H54 (cell line): ENCODE measurements at regions not wholly inside any gene's neighbourhood (a gene's known extent, or its start where the extent isn't known, plus 50 kb on each side); places are given as distances from the start of the nearest gene placed in this dataset.
"Not testable (repeated sequence)": the region's sequence is repeated elsewhere in the genome, so short reads cannot be mapped to it uniquely, and the experiment has no call there.

Experiments used
- DNase-seq: peaks from one replicate; pipeline ENCODE4 v3.0.0; 2011; ENCODE audit warnings: low spot score, mixed read lengths; ENCODE audit not compliant: insufficient read length
- FAIRE-seq: peaks from 3 replicates; lab custom pipeline; 2011; peaks lifted over from hg19 to GRCh38; lab: Jason Lieb, UNC
- POLR2A ChIP-seq: IDR thresholded peaks from 2 replicates; pipeline ENCODE4 v1.6.1; 2011; ENCODE audit warnings: low read depth, mild to moderate bottlenecking, low read length

- FAIRE-seq, result no peak
- no peak for TF ChIP-seq POLR2A
- DNase-seq, result no peak
These were observed 107.7 kb downstream of the EHF start for GRCh38 chr11:34728609-34729008.

GRCh38 chr11:34727228-34727737 is 106.4 kb downstream of the EHF start:
- DNase-seq (no peak), FAIRE-seq (no peak)
- no peak for TF ChIP-seq POLR2A

GRCh38 chr11:34724973-34725372 is 104.1 kb downstream of the EHF start:
- TF ChIP-seq POLR2A, result no peak
- DNase-seq, result no peak
- FAIRE-seq, result no peak

GRCh38 chr11:34721646-34722045 is 100.8 kb downstream of the EHF start:
- DNase-seq, result no peak
- TF ChIP-seq POLR2A, result no peak
- FAIRE-seq, result no peak

- DNase-seq, result no peak
- TF ChIP-seq POLR2A, result no peak
- FAIRE-seq, result no peak
These were observed 98.5 kb downstream of the EHF start for GRCh38 chr11:34719303-34719848.

GRCh38 chr11:34713631-34714030 is 92.7 kb downstream of the EHF start:
- not testable (repeated sequence) for DNase-seq, FAIRE-seq
